Vagina (tissue), 2 donors: ENCODE measurements at regions not wholly inside any gene's neighbourhood (a gene's known extent, or its start where the extent isn't known, plus 50 kb on each side); places are given as distances from the start of the nearest gene placed in this dataset.

Experiments used
- CTCF ChIP-seq, 3 experiments: fragments of 450-650 bp in 2 of 3; fragments of 200-600 bp in 1 of 3; sonication (generic) in 1 of 3; IDR thresholded peaks; one replicate each; pipeline ENCODE4 v1.5.1; 2017 to 2019; ENCODE audit warnings: antibody characterized with exemption in 3 of 3, mild to moderate bottlenecking in 2 of 3, moderate library complexity in 2 of 3
- POLR2A ChIP-seq, 2 donors: fragments of 450-650 bp; IDR thresholded peaks; one replicate each; pipeline ENCODE4 v1.6.1; 2017; ENCODE audit warnings: antibody characterized with exemption in 2 of 2, mild to moderate bottlenecking in 2 of 2, moderate library complexity in 2 of 2

GRCh38 chr2:188016917-188017316 lies 274.8 kb upstream of the GULP1 start:
- no peak for TF ChIP-seq CTCF (IDR thresholded peaks at IDR 0.05)
- no peak for TF ChIP-seq POLR2A (IDR thresholded peaks at IDR 0.05)
